ENCODE measurements at regions not wholly inside any gene's neighbourhood (a gene's known extent, or its start where the extent isn't known, plus 50 kb on each side); places are given as distances from the start of the nearest gene placed in this dataset.

GRCh38 chr6:141095308-141095707 lies 1037.4 kb upstream of the GJE1 start:
- Histone ChIP-seq H3K4me3 (no peak overlapping the region), H4K20me1 (replicated peaks; ENCODE audit: control insufficient read depth, insufficient read depth, low read length) (no peaks in the 10 kb centered on the region), H3K79me2 (ENCODE audit: control insufficient read depth, insufficient read depth, low read length) (no peaks in the 10 kb centered on the region), H3K27me3 (ENCODE audit: control insufficient read depth in 2 of 2, insufficient read depth in 2 of 2, low read length in 2 of 2) (no peaks in the 10 kb centered on the region), H3K4me2 (ENCODE audit: insufficient read depth, low read length) (no peak overlapping the region), H3K36me3 (ENCODE audit: control insufficient read depth, insufficient read depth, low read length) (no peaks in the 10 kb centered on the region), H3K9ac (ENCODE audit: insufficient read depth in 1 of 2, low read depth in 2 of 2, low read length in 2 of 2) (no peak overlapping the region), H2AFZ (ENCODE audit: low read depth, low read length) (no peak overlapping the region), H3K4me1 (replicated peaks in 1 of 2; ENCODE audit: control insufficient read depth in 2 of 2, insufficient read depth in 2 of 2, low read length in 2 of 2) (no peaks in the 10 kb centered on the region), H3K27ac (ENCODE audit: extremely low read depth, low read depth, low read length) (no peak overlapping the region), H3K9me1 (ENCODE audit: control insufficient read depth, insufficient read depth, low read length) (no peaks in the 10 kb centered on the region), H3K9me3 (replicated peaks; ENCODE audit: control insufficient read depth, insufficient read depth, low read depth, low read length) (no peaks in the 10 kb centered on the region; the same call in 1 of the 2 replicates)
- BruUV-seq (replicated peaks) = no TSS peak
- POLR2A ChIA-PET = no interaction called here
- no peak for ATAC-seq
- 0% methylated on average over 1 of the region's 1 CpG for WGBS (ENCODE audit: insufficient coverage, low coverage, missing lambda C conversion rate)
- CTCF ChIA-PET (ENCODE audit: low intra/inter-chr PET ratio) = no interaction called here
- FAIRE-seq = no peak
- no peak for TF ChIP-seq ZNF324 (CRISPR knock-in tag; IDR thresholded peaks at IDR 0.05)
- no peak for TF ChIP-seq BMI1 (IDR thresholded peaks at IDR 0.05; ENCODE audit: low read length)
- no peak for TF ChIP-seq ZBTB11 (CRISPR knock-in tag; IDR thresholded peaks at IDR 0.05)
- no peak for TF ChIP-seq ZNF511 (CRISPR knock-in tag; IDR thresholded peaks at IDR 0.05)
- no peak for TF ChIP-seq HNRNPLL (IDR thresholded peaks at IDR 0.05; ENCODE audit: low read depth, low read length, poor library complexity, severe bottlenecking)
- TF ChIP-seq STAT5A (IDR thresholded peaks at IDR 0.05; ENCODE audit: borderline replicate concordance, low read length) = no peak
- no peak for TF ChIP-seq ZNF586 (CRISPR knock-in tag; conservative IDR thresholded peaks at IDR 0.05)
- no peak for TF ChIP-seq MAFF (IDR thresholded peaks at IDR 0.05; ENCODE audit: low read length)
- no peak for TF ChIP-seq ZNF41 (CRISPR knock-in tag; conservative IDR thresholded peaks at IDR 0.05)
- no peak for TF ChIP-seq THAP7 (CRISPR knock-in tag; IDR thresholded peaks at IDR 0.05)
- TF ChIP-seq ZZZ3 (IDR thresholded peaks at IDR 0.05) = no peak
- TF ChIP-seq ELF1 (tag; IDR thresholded peaks at IDR 0.05) = no peak
- no peak for TF ChIP-seq TOE1 (IDR thresholded peaks at IDR 0.05; ENCODE audit: borderline replicate concordance)
- no peak for TF ChIP-seq TOE1 (CRISPR knock-in tag; IDR thresholded peaks at IDR 0.05; ENCODE audit: borderline replicate concordance, low read depth)
- in situ Hi-C loops (cut with MboI) = no loop called here
- intact Hi-C loops (cut with micrococcal nuclease) = no loop called here
- no peak for DNase-seq (ENCODE audit: extremely low read depth in 1 of 4, low spot score in 3 of 4)

Data from K562 (cell line).